ENCODE measurements at regions not wholly inside any gene's neighbourhood (a gene's known extent, or its start where the extent isn't known, plus 50 kb on each side); places are given as distances from the start of the nearest gene placed in this dataset.

DNA sequence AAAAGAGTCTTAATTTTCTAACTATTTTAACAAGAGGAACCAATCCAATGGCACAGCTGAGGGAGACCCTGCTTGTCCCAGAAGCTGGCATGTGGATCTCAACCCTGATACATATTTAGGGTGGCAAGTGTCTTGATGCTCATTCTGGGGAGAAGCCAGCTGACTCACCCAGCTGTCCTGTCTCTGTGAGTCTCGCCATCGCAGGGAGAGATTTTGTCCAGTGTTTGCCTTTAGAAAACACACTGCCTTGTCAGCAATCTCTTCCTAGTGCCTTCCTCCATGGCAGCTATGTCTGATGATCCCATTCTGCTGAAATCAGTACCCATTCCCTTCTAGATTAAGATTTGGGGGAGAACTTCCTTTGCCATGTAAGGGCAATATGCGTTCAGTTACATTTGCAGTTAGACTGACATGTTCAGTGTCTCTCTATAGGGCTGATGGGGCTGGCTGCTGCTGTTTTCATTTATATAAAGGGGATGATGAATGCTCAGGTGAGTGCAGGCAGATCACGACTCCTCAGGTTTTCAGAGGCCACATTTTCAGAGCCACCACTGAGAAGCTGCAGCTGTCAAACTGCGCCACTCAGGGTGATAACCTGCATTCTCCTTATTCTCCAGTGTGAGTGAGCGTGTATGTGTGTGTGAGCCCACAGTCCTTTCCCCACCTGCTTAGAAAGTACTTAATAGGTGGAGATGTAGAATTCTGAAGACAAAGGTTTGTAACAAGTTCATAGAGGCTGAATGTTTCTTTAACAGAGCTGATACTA lies 217.0 kb downstream of the GAS1 start:
- peaks cover 0 to 3% (median 0%) of the 10 kb centered on the region in 4 donors for H3K9me3 ChIP-seq (ENCODE audit: control insufficient read depth in 4 of 4, insufficient read depth in 3 of 4, low read length in 3 of 4)
- ATAC-seq (ENCODE audit: insufficient read depth, low FRiP score) (no peak), DNase-seq (no peak)
- TF ChIP-seq, protein P1, sequence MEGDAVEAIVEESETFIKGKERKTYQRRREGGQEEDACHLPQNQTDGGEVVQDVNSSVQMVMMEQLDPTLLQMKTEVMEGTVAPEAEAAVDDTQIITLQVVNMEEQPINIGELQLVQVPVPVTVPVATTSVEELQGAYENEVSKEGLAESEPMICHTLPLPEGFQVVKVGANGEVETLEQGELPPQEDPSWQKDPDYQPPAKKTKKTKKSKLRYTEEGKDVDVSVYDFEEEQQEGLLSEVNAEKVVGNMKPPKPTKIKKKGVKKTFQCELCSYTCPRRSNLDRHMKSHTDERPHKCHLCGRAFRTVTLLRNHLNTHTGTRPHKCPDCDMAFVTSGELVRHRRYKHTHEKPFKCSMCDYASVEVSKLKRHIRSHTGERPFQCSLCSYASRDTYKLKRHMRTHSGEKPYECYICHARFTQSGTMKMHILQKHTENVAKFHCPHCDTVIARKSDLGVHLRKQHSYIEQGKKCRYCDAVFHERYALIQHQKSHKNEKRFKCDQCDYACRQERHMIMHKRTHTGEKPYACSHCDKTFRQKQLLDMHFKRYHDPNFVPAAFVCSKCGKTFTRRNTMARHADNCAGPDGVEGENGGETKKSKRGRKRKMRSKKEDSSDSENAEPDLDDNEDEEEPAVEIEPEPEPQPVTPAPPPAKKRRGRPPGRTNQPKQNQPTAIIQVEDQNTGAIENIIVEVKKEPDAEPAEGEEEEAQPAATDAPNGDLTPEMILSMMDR (IDR thresholded peaks at IDR 0.05; ENCODE audit: control extremely low read depth, extremely low read depth) = no peak
- no peaks in the 10 kb centered on the region for H3K36me3 ChIP-seq (ENCODE audit: control insufficient read depth in 4 of 4, insufficient read depth in 4 of 4, low read length in 4 of 4)
- 88 to 89% methylated on average over 6 of the region's 6 CpGs for WGBS, 2 donors
- H3K4me3 ChIP-seq = no peak overlapping the region
- peaks cover 0 to 12% (median 4%) of the 10 kb centered on the region in 5 donors for H3K4me1 ChIP-seq (ENCODE audit: control insufficient read depth in 5 of 5, insufficient read depth in 5 of 5, low read length in 5 of 5)
- no peak overlapping the region for H3K27ac ChIP-seq (ENCODE audit: low read depth in 1 of 2, low read length in 1 of 2)
- no peaks in the 10 kb centered on the region for H3K27me3 ChIP-seq (ENCODE audit: control insufficient read depth in 3 of 3, insufficient read depth in 3 of 3, low read length in 2 of 3)
- no peak overlapping the region for H3K9ac ChIP-seq (ENCODE audit: insufficient read depth in 1 of 2, low read length in 2 of 2)

DNA sequence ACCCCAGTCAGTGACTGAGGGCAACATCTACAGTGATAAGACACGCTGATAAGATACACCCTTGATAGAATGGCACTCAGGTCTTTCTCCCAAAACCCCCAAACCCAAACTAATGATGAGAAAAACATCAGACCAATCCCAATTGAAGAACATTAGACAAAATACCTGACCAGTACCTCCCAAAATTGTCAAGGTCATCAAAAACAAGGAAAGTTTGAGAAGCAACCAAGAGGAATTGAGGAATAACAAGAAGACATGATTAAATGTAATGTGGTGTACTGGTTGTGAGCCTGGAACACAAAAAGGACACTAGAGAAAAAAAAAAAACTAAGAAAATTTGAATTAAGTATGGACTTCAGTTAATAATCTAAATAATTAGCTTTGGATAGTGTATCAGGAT lies 222.8 kb downstream of the GAS1 start:
- TF ChIP-seq, protein P1 (IDR thresholded peaks at IDR 0.05; ENCODE audit: control extremely low read depth, extremely low read depth) = no peak
- H3K9me3 ChIP-seq (ENCODE audit: control insufficient read depth in 4 of 4, insufficient read depth in 3 of 4, low read length in 3 of 4) = peaks cover 0 to 3% (median 0%) of the 10 kb centered on the region in 4 donors
- no peak overlapping the region for H3K4me3 ChIP-seq
- H3K36me3 ChIP-seq (ENCODE audit: control insufficient read depth in 4 of 4, insufficient read depth in 4 of 4, low read length in 4 of 4) = no peaks in the 10 kb centered on the region
- no peak overlapping the region for H3K27ac ChIP-seq (ENCODE audit: low read depth in 1 of 2, low read length in 1 of 2)
- DNase-seq = no peak
- peaks cover 0 to 17% (median 4%) of the 10 kb centered on the region in 5 donors for H3K4me1 ChIP-seq (ENCODE audit: control insufficient read depth in 5 of 5, insufficient read depth in 5 of 5, low read length in 5 of 5)
- 89 to 94% methylated on average over 1 of the region's 1 CpG for WGBS, 2 donors
- no peak overlapping the region for H3K9ac ChIP-seq (ENCODE audit: insufficient read depth in 1 of 2, low read length in 2 of 2)
- H3K27me3 ChIP-seq (ENCODE audit: control insufficient read depth in 3 of 3, insufficient read depth in 3 of 3, low read length in 2 of 3) = no peaks in the 10 kb centered on the region
- ATAC-seq (ENCODE audit: insufficient read depth, low FRiP score) = no peak

DNA sequence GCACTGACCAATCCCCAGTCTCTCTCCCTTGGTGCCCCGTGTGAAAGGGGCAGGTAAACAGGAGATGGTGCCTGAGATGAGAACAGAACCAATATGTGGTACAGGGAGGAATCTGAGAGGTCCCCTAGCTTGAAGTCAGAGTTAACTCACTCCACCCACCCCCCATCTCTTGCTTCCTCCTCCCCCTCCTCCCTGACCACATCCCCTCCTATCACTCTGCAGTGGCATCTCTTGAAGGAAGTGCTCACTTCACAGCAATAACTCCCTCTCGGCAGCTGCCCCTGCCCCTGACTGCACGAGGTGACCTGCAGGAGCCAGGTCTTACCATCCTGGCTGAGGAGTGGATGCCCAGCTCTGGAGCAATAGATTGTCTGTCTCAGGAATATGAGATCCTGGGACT lies 224.0 kb downstream of the GAS1 start:
- no peaks in the 10 kb centered on the region for H3K27me3 ChIP-seq (ENCODE audit: control insufficient read depth in 3 of 3, insufficient read depth in 3 of 3, low read length in 2 of 3)
- no peak for ATAC-seq (ENCODE audit: insufficient read depth, low FRiP score)
- H3K4me3 ChIP-seq = no peak overlapping the region
- H3K9me3 ChIP-seq (ENCODE audit: control insufficient read depth in 4 of 4, insufficient read depth in 3 of 4, low read length in 3 of 4) = peaks cover 0 to 3% (median 0%) of the 10 kb centered on the region in 4 donors
- no peak overlapping the region for H3K27ac ChIP-seq (ENCODE audit: low read depth in 1 of 2, low read length in 1 of 2)
- no peak for DNase-seq
- WGBS, 2 donors = 19 to 26% methylated on average over 3 of the region's 3 CpGs
- H3K9ac ChIP-seq (ENCODE audit: insufficient read depth in 1 of 2, low read length in 2 of 2) = no peak overlapping the region
- no peaks in the 10 kb centered on the region for H3K36me3 ChIP-seq (ENCODE audit: control insufficient read depth in 4 of 4, insufficient read depth in 4 of 4, low read length in 4 of 4)
- TF ChIP-seq, protein P1 (IDR thresholded peaks at IDR 0.05; ENCODE audit: control extremely low read depth, extremely low read depth) = no peak
- H3K4me1 ChIP-seq (ENCODE audit: control insufficient read depth in 5 of 5, insufficient read depth in 5 of 5, low read length in 5 of 5) = peaks cover 0 to 17% (median 4%) of the 10 kb centered on the region in 5 donors

Measured in lung (tissue), 11 donors.